ENCODE measurements at regions not wholly inside any gene's neighbourhood (a gene's known extent, or its start where the extent isn't known, plus 50 kb on each side); places are given as distances from the start of the nearest gene placed in this dataset.

DNA sequence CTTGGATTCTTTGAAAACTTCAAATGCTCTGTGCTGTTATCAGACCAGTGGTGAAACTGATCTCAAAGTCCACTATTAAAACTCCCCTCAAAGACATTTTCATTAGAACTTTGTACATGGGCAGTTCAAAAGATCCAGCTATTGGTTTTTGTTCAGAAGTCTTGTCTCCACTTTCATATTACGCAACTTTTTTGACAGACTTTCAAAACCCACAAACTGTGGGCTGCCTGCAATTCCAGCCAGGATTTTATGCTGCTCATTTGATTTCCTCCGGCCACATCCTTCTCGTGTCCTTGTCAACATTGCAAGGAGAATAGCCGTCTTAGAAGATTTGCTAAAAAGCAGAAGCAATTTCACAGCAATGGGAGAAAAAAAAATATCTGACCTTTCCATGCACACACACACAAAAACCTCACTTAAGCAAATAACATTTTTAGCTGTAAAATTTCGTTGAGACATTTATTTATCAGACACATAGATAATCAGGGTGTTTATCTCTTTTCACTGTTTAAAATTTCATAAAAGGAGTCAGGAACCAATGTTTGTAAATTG lies 1990.5 kb downstream of the MAT2B start:
- H3K27ac ChIP-seq, result no peak overlapping the region
- TF ChIP-seq CTCF (conservative IDR thresholded peaks at IDR 0.05), result no peak

DNA sequence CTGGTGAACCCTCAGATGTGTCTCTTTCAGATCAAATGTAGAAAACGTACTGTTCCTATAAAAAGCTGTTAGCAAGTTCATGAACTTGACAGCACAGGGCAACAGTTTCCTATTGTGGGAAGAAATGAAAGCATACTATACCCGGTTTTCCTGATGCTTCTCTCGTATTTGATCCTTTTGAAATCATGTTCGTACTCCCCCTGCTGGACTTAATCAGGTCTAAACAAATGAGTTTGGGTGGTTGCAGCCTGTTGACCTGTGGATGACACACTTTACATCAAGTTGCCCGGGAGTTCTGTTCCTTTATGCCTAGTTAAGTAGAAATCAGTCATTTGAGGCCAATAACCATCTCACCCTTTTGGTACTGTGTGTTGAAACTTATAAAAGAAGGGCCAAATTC lies 1992.3 kb downstream of the MAT2B start:
- no peak overlapping the region for H3K27ac ChIP-seq
- TF ChIP-seq CTCF (conservative IDR thresholded peaks at IDR 0.05), result peak; percentile 77

GRCh38 chr5:165502893-165503691 lies 1997.7 kb downstream of the MAT2B start:
- peak overlapping the region; percentile 8; the same call in 1 of the 2 replicates for H3K27ac ChIP-seq

GRCh38 chr5:165504674-165505073 lies 1999.3 kb downstream of the MAT2B start:
- no peak for TF ChIP-seq CTCF (conservative IDR thresholded peaks at IDR 0.05)
- H3K27ac ChIP-seq, result no peak overlapping the region

More at GRCh38 chr5:165502893-165503691, 1997.7 kb downstream of the MAT2B start:
- no peak for TF ChIP-seq CTCF (conservative IDR thresholded peaks at IDR 0.05)

GRCh38 chr5:165508286-165508685 lies 2002.9 kb downstream of the MAT2B start:
- TF ChIP-seq CTCF (conservative IDR thresholded peaks at IDR 0.05), result no peak
- no peak overlapping the region for H3K27ac ChIP-seq

DNA sequence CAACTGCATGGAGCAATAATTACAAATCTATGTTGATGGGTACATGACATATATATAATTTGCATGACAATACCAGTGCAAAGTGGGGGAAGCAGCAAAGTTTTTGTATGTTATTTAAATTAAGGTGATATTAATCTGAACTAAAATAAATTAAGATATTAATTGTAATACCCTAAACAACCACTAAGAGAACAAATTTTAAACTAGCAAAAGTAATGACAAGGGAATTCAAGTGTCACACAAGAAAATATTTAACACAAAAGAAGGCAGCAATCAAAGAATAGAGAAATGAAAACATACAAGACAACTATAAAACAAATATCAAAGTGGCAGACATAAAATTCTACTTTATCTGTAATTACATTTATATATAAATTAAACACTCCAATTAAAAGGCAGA lies 2003.4 kb downstream of the MAT2B start:
- no peak overlapping the region for H3K27ac ChIP-seq
- no peak for TF ChIP-seq CTCF (conservative IDR thresholded peaks at IDR 0.05)

- H3K27ac ChIP-seq, result no peak overlapping the region
- TF ChIP-seq CTCF (conservative IDR thresholded peaks at IDR 0.05), result no peak
Observed at GRCh38 chr5:165521816-165522610, 2016.6 kb downstream of the MAT2B start.
